Stomach smooth muscle (tissue), 2 donors: ENCODE measurements at regions not wholly inside any gene's neighbourhood (a gene's known extent, or its start where the extent isn't known, plus 50 kb on each side); places are given as distances from the start of the nearest gene placed in this dataset.

Experiments used
- H3K27ac ChIP-seq: one replicate; pipeline ENCODE4 v1.7.0; 2013; ENCODE audit warnings: mild to moderate bottlenecking, low read length, inconsistent platforms
- H3K27me3 ChIP-seq, 2 donors: one replicate each; pipeline ENCODE4 v1.7.0; 2013; ENCODE audit warnings: low read length in 2 of 2; ENCODE audit not compliant: insufficient read depth in 2 of 2, control insufficient read depth in 1 of 2
- H3K36me3 ChIP-seq, 2 donors: one replicate each; pipeline ENCODE4 v1.7.0; 2013; ENCODE audit warnings: low read length in 2 of 2; ENCODE audit not compliant: control insufficient read depth in 2 of 2, insufficient read depth in 2 of 2
- H3K4me1 ChIP-seq: one replicate; pipeline ENCODE4 v1.7.0; 2013; ENCODE audit warnings: low read length; ENCODE audit not compliant: control insufficient read depth, insufficient read depth
- H3K4me3 ChIP-seq, 2 donors: one replicate each; pipeline ENCODE4 v1.7.0; 2013; ENCODE audit warnings: low read length in 2 of 2
- H3K9ac ChIP-seq, 2 donors: one replicate each; pipeline ENCODE4 v1.7.0; 2013; ENCODE audit warnings: low read length in 2 of 2, mild to moderate bottlenecking in 1 of 2
- H3K9me3 ChIP-seq, 2 donors: one replicate each; pipeline ENCODE4 v1.7.0; 2013; ENCODE audit warnings: low read length in 2 of 2; ENCODE audit not compliant: control insufficient read depth in 2 of 2
- donor health status: healthy.
- donor health status: Pancreatic carcinoma.

DNA sequence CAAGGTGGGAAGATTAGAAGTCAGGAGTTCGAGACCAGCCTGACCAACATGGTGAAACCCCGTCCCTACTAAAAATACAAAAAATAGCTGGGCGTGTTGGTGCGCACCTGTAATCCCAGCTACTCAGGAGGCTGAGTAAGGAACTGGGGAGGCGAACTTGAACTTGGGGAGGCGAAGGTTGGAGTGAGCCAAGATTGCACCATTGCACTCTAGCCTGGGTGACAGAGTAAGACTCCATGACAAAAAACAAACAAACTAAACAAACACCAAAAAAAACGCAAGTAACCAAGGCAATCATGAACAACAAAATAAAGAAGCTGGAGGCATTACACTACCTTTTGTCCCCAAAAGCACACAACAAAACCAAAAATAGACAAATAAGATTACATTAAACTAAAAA, 547.3 kb upstream of the GBE1 start:
- no peaks in the 10 kb centered on the region for H3K9me3 ChIP-seq
- no peaks in the 10 kb centered on the region for H3K36me3 ChIP-seq
- H3K27me3 ChIP-seq = no peaks in the 10 kb centered on the region
- no peak overlapping the region for H3K4me3 ChIP-seq
- H3K4me1 ChIP-seq = no peaks in the 10 kb centered on the region
- no peak overlapping the region for H3K27ac ChIP-seq
- H3K9ac ChIP-seq = no peak overlapping the region

DNA sequence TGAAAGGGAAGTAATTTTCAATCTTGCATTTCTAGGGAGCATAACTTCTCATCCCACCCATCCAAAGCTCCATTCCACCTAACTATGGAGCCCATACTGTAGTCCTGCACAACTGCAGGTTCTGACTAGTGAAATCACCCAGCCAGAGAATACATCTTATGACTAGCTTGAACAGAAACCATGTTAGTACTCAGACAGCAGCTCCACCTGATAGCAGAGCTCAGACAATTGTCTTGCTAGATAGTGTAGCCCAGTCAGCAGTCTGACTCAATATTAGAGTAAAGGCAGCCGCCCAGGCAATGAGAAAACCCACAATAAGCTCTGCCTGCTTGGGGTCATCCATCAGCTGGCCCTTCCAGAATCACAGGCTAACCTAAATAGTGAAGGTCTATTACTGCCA, 544.7 kb upstream of the GBE1 start:
- no peak overlapping the region for H3K4me3 ChIP-seq
- no peak overlapping the region for H3K9ac ChIP-seq
- no peaks in the 10 kb centered on the region for H3K9me3 ChIP-seq
- H3K27me3 ChIP-seq = no peaks in the 10 kb centered on the region
- H3K36me3 ChIP-seq = no peaks in the 10 kb centered on the region
- no peaks in the 10 kb centered on the region for H3K4me1 ChIP-seq
- H3K27ac ChIP-seq = no peak overlapping the region

- no peak overlapping the region for H3K9ac ChIP-seq
- H3K9me3 ChIP-seq = no peaks in the 10 kb centered on the region
- no peak overlapping the region for H3K4me3 ChIP-seq
- H3K36me3 ChIP-seq = no peaks in the 10 kb centered on the region
- no peaks in the 10 kb centered on the region for H3K27me3 ChIP-seq
- H3K27ac ChIP-seq = no peak overlapping the region
- H3K4me1 ChIP-seq = no peaks in the 10 kb centered on the region
Observed at GRCh38 chr3:82294609-82295008, 533.2 kb upstream of the GBE1 start.

DNA sequence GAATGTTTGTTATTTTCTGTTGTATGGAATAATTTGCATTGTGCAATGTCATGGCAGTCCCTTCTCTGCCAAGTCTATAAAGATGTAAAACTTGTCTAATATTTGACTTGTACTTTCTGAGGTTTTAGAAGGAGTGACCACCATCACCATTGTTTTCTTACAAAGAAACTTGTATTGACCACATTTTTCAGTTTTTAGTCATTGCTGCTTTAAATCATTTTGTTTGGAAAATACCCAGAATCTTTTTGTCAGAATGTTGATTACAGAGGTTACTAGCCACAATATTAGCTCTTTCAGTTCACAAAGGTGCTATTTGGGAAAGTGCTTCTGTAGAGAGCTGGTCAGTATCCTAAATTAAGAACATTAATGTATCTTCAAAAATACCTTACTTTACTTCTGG, 532.4 kb upstream of the GBE1 start:
- Histone ChIP-seq H3K36me3 (no peaks in the 10 kb centered on the region), H3K27ac (no peak overlapping the region), H3K27me3 (no peaks in the 10 kb centered on the region), H3K9me3 (no peaks in the 10 kb centered on the region), H3K9ac (no peak overlapping the region), H3K4me3 (no peak overlapping the region), H3K4me1 (no peaks in the 10 kb centered on the region)

DNA sequence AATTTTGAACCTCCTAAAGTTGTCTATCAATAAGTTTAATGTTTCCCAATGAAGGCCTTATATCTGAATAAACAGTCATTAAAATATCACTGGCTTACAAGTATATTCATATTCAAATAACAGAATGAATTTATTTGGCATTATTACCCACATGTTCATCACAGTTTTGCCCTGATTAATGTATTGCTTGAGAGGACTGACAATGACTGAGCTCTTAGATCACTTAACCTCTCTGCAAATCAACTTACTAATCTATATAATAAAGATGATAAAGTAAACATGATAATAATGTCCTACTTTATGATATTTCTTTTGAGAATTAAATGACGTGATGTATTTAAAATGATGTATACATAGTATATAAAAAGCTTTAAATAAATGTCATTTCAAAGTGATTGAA, 532.0 kb upstream of the GBE1 start:
- Histone ChIP-seq H3K36me3 (no peaks in the 10 kb centered on the region), H3K9ac (no peak overlapping the region), H3K27ac (no peak overlapping the region), H3K27me3 (no peaks in the 10 kb centered on the region), H3K4me1 (no peaks in the 10 kb centered on the region), H3K4me3 (no peak overlapping the region), H3K9me3 (no peaks in the 10 kb centered on the region)

GRCh38 chr3:82287562-82287961, 526.1 kb upstream of the GBE1 start:
- Histone ChIP-seq H3K9ac (no peak overlapping the region), H3K27me3 (no peaks in the 10 kb centered on the region), H3K4me1 (no peaks in the 10 kb centered on the region), H3K36me3 (no peaks in the 10 kb centered on the region), H3K27ac (no peak overlapping the region), H3K4me3 (no peak overlapping the region), H3K9me3 (no peaks in the 10 kb centered on the region)

DNA sequence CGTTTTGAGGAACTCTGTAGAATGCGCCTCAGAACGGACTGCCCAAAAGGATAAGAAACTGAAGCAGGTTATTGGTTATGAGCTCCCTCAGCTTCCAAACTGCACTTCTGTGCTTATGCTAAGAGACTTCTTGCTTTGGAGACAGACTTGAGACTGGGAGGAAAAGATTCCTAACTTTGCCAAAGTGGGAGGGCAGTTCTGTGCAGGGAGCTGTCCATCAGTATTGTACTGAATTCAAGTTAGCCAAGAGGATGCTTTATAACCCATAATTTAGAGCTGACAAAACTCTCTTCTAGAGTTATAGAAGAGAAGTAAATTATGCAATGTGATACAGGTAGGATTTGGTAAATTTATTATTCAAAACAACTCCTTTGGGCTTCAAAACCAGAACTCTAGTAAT, 519.8 kb upstream of the GBE1 start:
- H3K27me3 ChIP-seq = no peaks in the 10 kb centered on the region
- no peak overlapping the region for H3K27ac ChIP-seq
- no peaks in the 10 kb centered on the region for H3K36me3 ChIP-seq
- H3K4me1 ChIP-seq = no peaks in the 10 kb centered on the region
- H3K4me3 ChIP-seq = no peak overlapping the region
- no peaks in the 10 kb centered on the region for H3K9me3 ChIP-seq
- H3K9ac ChIP-seq = no peak overlapping the region

- Histone ChIP-seq H3K4me3 (no peak overlapping the region), H3K9me3 (no peaks in the 10 kb centered on the region), H3K9ac (no peak overlapping the region), H3K36me3 (no peaks in the 10 kb centered on the region), H3K27me3 (no peaks in the 10 kb centered on the region), H3K4me1 (no peaks in the 10 kb centered on the region), H3K27ac (no peak overlapping the region)
Observed at GRCh38 chr3:82276992-82277391, 515.5 kb upstream of the GBE1 start.

DNA sequence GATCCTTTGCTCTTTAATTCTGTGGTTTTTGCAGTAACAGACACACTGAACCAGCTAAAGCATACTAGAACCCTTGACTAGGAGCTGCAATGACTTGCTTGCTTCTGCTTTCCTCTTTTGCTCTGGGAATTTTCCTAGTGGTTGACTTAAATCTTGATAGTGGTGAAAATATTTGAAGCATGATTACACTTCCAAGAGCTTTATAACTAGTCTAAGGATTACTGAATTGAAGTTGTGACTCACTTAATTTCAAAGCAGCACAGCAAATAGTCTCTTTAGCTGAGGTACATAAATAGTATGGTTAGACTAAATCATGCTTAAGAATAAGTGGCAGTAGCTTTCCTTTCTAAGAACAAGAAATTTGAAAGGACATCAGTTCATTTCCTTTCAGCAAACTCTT, 513.5 kb upstream of the GBE1 start:
- H3K27me3 ChIP-seq = no peaks in the 10 kb centered on the region
- no peak overlapping the region for H3K27ac ChIP-seq
- no peaks in the 10 kb centered on the region for H3K4me1 ChIP-seq
- H3K9me3 ChIP-seq = no peaks in the 10 kb centered on the region
- no peak overlapping the region for H3K4me3 ChIP-seq
- no peaks in the 10 kb centered on the region for H3K36me3 ChIP-seq
- no peak overlapping the region for H3K9ac ChIP-seq

GRCh38 chr3:82265747-82266146, 504.3 kb upstream of the GBE1 start:
- Histone ChIP-seq H3K9ac (no peak overlapping the region), H3K27me3 (no peaks in the 10 kb centered on the region), H3K4me1 (no peaks in the 10 kb centered on the region), H3K36me3 (no peaks in the 10 kb centered on the region), H3K4me3 (no peak overlapping the region), H3K9me3 (no peaks in the 10 kb centered on the region), H3K27ac (no peak overlapping the region)

GRCh38 chr3:82262193-82262592, 500.7 kb upstream of the GBE1 start:
- no peaks in the 10 kb centered on the region for H3K27me3 ChIP-seq
- no peaks in the 10 kb centered on the region for H3K9me3 ChIP-seq
- no peaks in the 10 kb centered on the region for H3K4me1 ChIP-seq
- no peak overlapping the region for H3K4me3 ChIP-seq
- no peak overlapping the region for H3K27ac ChIP-seq
- H3K36me3 ChIP-seq = no peaks in the 10 kb centered on the region
- H3K9ac ChIP-seq = no peak overlapping the region

DNA sequence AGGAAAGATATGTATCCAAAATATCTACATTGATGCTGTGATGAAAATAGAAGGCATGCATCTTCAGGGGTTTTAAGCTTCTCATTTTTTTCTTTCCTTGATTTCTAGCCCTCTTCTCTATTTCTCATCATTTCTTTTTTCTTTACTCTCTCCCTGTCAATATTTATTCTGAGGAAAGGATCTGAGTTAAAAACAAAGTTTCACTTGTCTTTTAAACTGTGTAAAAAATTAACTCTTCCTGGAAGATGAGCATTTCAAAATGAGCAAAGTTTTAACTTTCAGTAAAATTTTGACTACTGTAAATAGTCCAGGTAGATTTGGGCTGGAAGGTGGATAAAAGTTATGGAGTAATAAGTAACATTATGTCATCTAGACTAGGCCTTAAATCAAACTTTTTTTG, 500.2 kb upstream of the GBE1 start:
- no peak overlapping the region for H3K9ac ChIP-seq
- no peaks in the 10 kb centered on the region for H3K27me3 ChIP-seq
- no peaks in the 10 kb centered on the region for H3K9me3 ChIP-seq
- H3K4me1 ChIP-seq = no peaks in the 10 kb centered on the region
- no peaks in the 10 kb centered on the region for H3K36me3 ChIP-seq
- no peak overlapping the region for H3K4me3 ChIP-seq
- H3K27ac ChIP-seq = no peak overlapping the region
